ENCODE measurements at regions not wholly inside any gene's neighbourhood (a gene's known extent, or its start where the extent isn't known, plus 50 kb on each side); places are given as distances from the start of the nearest gene placed in this dataset.

GRCh38 chr18:61964616-61965015 lies 71.8 kb upstream of the RNF152 start:
- TF ChIP-seq, protein P1, sequence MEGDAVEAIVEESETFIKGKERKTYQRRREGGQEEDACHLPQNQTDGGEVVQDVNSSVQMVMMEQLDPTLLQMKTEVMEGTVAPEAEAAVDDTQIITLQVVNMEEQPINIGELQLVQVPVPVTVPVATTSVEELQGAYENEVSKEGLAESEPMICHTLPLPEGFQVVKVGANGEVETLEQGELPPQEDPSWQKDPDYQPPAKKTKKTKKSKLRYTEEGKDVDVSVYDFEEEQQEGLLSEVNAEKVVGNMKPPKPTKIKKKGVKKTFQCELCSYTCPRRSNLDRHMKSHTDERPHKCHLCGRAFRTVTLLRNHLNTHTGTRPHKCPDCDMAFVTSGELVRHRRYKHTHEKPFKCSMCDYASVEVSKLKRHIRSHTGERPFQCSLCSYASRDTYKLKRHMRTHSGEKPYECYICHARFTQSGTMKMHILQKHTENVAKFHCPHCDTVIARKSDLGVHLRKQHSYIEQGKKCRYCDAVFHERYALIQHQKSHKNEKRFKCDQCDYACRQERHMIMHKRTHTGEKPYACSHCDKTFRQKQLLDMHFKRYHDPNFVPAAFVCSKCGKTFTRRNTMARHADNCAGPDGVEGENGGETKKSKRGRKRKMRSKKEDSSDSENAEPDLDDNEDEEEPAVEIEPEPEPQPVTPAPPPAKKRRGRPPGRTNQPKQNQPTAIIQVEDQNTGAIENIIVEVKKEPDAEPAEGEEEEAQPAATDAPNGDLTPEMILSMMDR (IDR thresholded peaks at IDR 0.05) = no peak
- no peak for TF ChIP-seq POLR2AphosphoS5 (IDR thresholded peaks at IDR 0.05)
- TF ChIP-seq POLR2A (IDR thresholded peaks at IDR 0.05) = no peak

Measured in prostate gland (tissue), 2 donors.